Brain microvascular endothelial cell (primary cell): ENCODE measurements at regions not wholly inside any gene's neighbourhood (a gene's known extent, or its start where the extent isn't known, plus 50 kb on each side); places are given as distances from the start of the nearest gene placed in this dataset.
A peak's percentile ranks its signal among the peaks of the same experiment; 100 is the strongest.

Experiments used
- DNase-seq: peaks from one replicate; pipeline ENCODE4 v3.0.0-alpha.2; 2020
- H3K27ac ChIP-seq: fragments of 250-450 bp; sonication (Bioruptor Pico); 2 replicates; pipeline ENCODE4 v1.5.1; 2020; ENCODE audit warnings: mild to moderate bottlenecking, moderate library complexity
- H3K27me3 ChIP-seq: fragments of 250-450 bp; sonication (Bioruptor Pico); replicated peaks from 2 replicates; pipeline ENCODE4 v1.5.1; 2020; ENCODE audit warnings: mild to moderate bottlenecking
- H3K36me3 ChIP-seq: fragments of 250-450 bp; sonication (Bioruptor Pico); replicated peaks from 2 replicates; pipeline ENCODE4 v1.5.1; 2020; ENCODE audit warnings: mild to moderate bottlenecking
- H3K4me3 ChIP-seq: 2 replicates; pipeline ENCODE4 v1.5.1; 2011; ENCODE audit warnings: low read depth, mild to moderate bottlenecking, control low read depth, low read length, moderate library complexity
- in situ Hi-C: cut with HindIII; loops from 2 replicates; pipeline ENCODE4 v1.10.0; 2017; ENCODE audit warnings: low sequenced_read_pairs, low pct_ligation_motif_present
- TF ChIP-seq, protein P1 (sequence below): IDR thresholded peaks from 2 replicates; pipeline ENCODE4 v1.5.1; 2011; ENCODE audit warnings: low read depth, mild to moderate bottlenecking, moderate library complexity, low read length, control low read depth, inconsistent platforms; ENCODE audit errors: missing control alignments

DNA sequence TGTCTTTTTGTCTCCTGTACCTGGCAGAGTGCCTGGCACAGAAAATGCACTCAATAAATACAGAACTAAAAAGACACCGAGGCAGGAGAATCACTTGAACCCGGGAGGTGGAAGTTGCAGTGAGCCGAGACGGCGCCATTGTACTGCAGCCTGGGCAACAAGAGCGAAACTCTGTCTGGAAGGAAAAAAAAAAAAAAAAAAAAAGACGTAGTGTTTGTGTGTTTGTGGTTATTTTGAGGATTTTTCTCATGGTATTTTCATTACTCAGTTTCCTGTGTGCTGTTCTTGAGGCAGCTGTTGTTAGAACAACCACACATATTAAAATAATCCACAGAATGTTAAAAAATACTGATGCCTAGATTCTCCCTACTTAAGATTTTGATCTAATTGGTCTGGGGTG lies 519.2 kb upstream of the SPHKAP start:
- Histone ChIP-seq H3K36me3 (no peaks in the 10 kb centered on the region), H3K27ac (peak overlapping the region; percentile 61), H3K27me3 (no peaks in the 10 kb centered on the region), H3K4me3 (no peak overlapping the region)
- TF ChIP-seq, protein P1, sequence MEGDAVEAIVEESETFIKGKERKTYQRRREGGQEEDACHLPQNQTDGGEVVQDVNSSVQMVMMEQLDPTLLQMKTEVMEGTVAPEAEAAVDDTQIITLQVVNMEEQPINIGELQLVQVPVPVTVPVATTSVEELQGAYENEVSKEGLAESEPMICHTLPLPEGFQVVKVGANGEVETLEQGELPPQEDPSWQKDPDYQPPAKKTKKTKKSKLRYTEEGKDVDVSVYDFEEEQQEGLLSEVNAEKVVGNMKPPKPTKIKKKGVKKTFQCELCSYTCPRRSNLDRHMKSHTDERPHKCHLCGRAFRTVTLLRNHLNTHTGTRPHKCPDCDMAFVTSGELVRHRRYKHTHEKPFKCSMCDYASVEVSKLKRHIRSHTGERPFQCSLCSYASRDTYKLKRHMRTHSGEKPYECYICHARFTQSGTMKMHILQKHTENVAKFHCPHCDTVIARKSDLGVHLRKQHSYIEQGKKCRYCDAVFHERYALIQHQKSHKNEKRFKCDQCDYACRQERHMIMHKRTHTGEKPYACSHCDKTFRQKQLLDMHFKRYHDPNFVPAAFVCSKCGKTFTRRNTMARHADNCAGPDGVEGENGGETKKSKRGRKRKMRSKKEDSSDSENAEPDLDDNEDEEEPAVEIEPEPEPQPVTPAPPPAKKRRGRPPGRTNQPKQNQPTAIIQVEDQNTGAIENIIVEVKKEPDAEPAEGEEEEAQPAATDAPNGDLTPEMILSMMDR: no peak
- in situ Hi-C loops: no loop called here
- peak; percentile 57 for DNase-seq

DNA sequence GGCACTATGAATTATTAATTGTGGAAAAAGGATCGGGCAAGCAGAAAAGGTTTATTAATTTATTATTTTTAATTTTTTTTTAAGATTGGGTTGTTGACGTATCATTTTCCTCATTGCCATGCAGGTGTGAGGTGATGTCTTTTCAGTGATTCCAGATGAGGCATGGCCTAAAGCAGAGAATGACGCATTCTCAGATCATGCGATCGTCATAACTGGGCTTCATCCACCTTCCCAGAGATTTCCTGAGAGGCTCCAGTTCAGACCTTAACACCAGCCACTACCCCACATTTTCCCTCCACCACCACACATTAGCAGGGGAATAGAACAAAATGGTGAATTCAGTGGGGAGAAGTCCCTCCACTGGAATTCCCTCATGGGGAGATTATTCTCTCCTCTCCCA lies 518.4 kb upstream of the SPHKAP start:
- H3K36me3 ChIP-seq: no peaks in the 10 kb centered on the region
- TF ChIP-seq, protein P1: no peak
- in situ Hi-C loops: no loop called here
- no peak for DNase-seq
- no peaks in the 10 kb centered on the region for H3K27me3 ChIP-seq
- H3K27ac ChIP-seq: peak overlapping the region; percentile 53
- no peak overlapping the region for H3K4me3 ChIP-seq

DNA sequence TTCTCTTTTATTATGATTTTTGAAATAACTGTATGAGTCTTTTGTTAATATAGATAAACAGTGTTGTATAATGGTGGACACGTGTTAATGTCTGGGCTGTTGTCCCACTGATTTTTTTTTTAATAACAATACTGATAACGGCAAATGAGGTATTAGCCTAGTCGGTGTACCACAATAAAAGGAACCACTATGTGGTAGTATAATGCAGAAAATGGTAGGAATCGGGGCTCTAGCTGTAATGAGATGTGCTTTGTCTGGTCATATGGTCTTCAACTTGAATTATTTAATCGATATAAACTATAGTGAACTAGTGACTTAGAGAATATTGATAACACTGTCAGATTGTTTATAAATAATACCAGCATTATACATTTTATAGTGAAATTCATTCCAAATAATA lies 517.9 kb upstream of the SPHKAP start:
- Histone ChIP-seq H3K36me3 (no peaks in the 10 kb centered on the region), H3K4me3 (no peak overlapping the region), H3K27ac (no peak overlapping the region), H3K27me3 (no peaks in the 10 kb centered on the region)
- peak; percentile 35 for DNase-seq
- in situ Hi-C loops: no loop called here
- TF ChIP-seq, protein P1: no peak

DNA sequence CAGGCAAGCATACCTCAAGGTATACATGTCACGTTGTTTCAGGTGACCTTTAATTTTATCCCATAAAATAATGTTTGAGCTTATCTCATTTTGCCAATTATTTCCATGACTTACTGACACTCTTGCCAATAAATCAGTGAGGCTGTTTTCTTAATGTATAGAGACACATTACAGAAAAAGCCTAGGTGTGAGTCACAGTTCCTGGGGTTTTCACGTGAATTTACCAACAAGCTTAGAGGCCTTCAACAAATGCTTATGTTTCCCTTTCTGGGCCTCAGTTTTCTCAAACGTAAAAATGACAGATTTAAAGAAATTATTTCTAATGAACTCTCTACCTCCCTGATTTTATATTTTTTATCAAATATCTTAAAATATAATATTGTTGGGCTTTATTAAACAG lies 517.5 kb upstream of the SPHKAP start:
- no peaks in the 10 kb centered on the region for H3K36me3 ChIP-seq
- no peak for DNase-seq
- H3K27ac ChIP-seq: no peak overlapping the region
- TF ChIP-seq, protein P1: no peak
- H3K27me3 ChIP-seq: no peaks in the 10 kb centered on the region
- H3K4me3 ChIP-seq: no peak overlapping the region
- in situ Hi-C loops: no loop called here

DNA sequence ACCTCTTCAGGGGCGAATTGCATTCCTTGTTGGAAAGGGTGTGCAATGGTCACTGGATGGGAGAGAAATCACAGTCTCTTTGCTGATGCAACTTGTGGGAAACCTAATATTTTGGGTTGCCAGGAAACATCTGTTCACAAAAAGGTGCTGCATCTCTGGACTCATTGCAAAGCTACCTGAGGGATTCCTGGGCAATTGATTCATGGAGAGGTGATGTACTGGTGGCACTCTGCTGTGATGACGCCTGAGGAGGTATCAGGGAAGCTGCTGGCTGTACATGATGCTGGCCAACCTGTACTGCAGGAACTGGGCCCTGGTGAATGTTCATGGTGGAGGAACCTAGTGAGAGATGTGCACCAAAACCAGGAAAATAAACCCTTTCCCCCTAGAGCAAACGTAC lies 516.0 kb upstream of the SPHKAP start:
- in situ Hi-C loops: no loop called here
- H3K27me3 ChIP-seq: no peaks in the 10 kb centered on the region
- H3K36me3 ChIP-seq: no peaks in the 10 kb centered on the region
- no peak overlapping the region for H3K27ac ChIP-seq
- no peak overlapping the region for H3K4me3 ChIP-seq
- TF ChIP-seq, protein P1: no peak
- no peak for DNase-seq

DNA sequence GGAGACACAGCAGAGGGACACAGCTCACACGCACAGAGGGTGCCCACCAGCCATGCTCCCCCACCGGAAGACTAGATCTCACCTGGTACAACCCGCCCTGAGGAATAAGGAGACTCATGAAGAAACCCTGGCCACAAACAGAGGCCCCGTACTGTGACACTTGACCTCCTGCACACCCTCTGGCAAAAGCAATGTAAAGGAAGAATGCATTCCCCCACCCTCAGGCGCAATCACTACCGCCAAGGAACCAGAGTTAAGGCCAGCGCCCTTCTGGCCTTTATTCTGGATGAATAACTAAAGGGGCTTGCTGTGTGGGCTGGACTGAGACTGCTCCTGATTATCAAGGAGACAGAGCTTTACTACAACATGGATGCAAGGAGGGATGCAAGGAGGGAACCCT lies 509.2 kb upstream of the SPHKAP start:
- DNase-seq: no peak
- no peak overlapping the region for H3K4me3 ChIP-seq
- no peak overlapping the region for H3K27ac ChIP-seq
- H3K27me3 ChIP-seq: no peaks in the 10 kb centered on the region
- in situ Hi-C loops: no loop called here
- TF ChIP-seq, protein P1: no peak
- H3K36me3 ChIP-seq: no peaks in the 10 kb centered on the region
